ENCODE measurements at regions not wholly inside any gene's neighbourhood (a gene's known extent, or its start where the extent isn't known, plus 50 kb on each side); places are given as distances from the start of the nearest gene placed in this dataset.

GRCh38 chr18:28332071-28332470 lies 155.1 kb upstream of the CDH2 start:
- Histone ChIP-seq H3K4ac (replicated peaks; ENCODE audit: insufficient read length, low read depth, low read length) (no peak overlapping the region), H3K79me2 (ENCODE audit: control insufficient read depth in 1 of 2, insufficient read depth in 2 of 2, low read length in 2 of 2) (no peaks in the 10 kb centered on the region), H2BK12ac (ENCODE audit: low read depth, low read length) (no peak overlapping the region), H4K91ac (replicated peaks; ENCODE audit: insufficient read length, low read length) (no peak overlapping the region), H3K23ac (ENCODE audit: insufficient read length) (no peak overlapping the region), H4K8ac (ENCODE audit: extremely low read depth, insufficient read depth, low read length) (no peak overlapping the region), H3K4me3 (ENCODE audit: extremely low read depth in 1 of 4, insufficient read depth in 2 of 4, low read depth in 3 of 4, low read length in 4 of 4) (no peak overlapping the region), H4K5ac (ENCODE audit: insufficient read length, low read depth, low read length) (no peak overlapping the region), H2BK120ac (replicated peaks; ENCODE audit: low read depth, low read length) (no peak overlapping the region), H3K9me3 (ENCODE audit: insufficient read depth in 2 of 2, low read depth in 1 of 2, low read length in 1 of 2) (no peaks in the 10 kb centered on the region), H3K9ac (replicated peaks in 1 of 4; ENCODE audit: extremely low read depth in 1 of 4, low read depth in 3 of 4, low read length in 3 of 4) (no peak overlapping the region), H3K14ac (ENCODE audit: insufficient read length) (no peak overlapping the region), H3K18ac (ENCODE audit: extremely low read depth, low read length) (no peak overlapping the region), H2BK5ac (ENCODE audit: low read depth, low read length) (no peak overlapping the region), H2AFZ (ENCODE audit: low read length) (no peak overlapping the region), H3K4me1 (replicated peaks in 1 of 4; ENCODE audit: control insufficient read depth in 3 of 4, insufficient read depth in 4 of 4, low read length in 3 of 4) (no peaks in the 10 kb centered on the region), H3K27me3 (replicated peaks in 1 of 4; ENCODE audit: control insufficient read depth in 3 of 4, extremely low read depth in 1 of 4, insufficient read depth in 3 of 4, low read length in 3 of 4) (no peaks in the 10 kb centered on the region), H3K4me2 (ENCODE audit: insufficient read depth in 1 of 2, low read depth in 2 of 2, low read length in 2 of 2) (no peak overlapping the region), H2BK15ac (ENCODE audit: low read length) (no peak overlapping the region), H3K23me2 (ENCODE audit: low read depth, low read length) (no peaks in the 10 kb centered on the region), H3K27ac (ENCODE audit: low read depth, low read length) (no peak overlapping the region), H3K36me3 (ENCODE audit: control insufficient read depth in 2 of 4, insufficient read depth in 4 of 4, low read length in 3 of 4) (no peaks in the 10 kb centered on the region), H4K20me1 (replicated peaks in 1 of 2; ENCODE audit: control insufficient read depth in 1 of 2, insufficient read depth in 2 of 2, low read length in 2 of 2) (no peaks in the 10 kb centered on the region), H2BK20ac (ENCODE audit: low read length) (no peak overlapping the region), H3K79me1 (ENCODE audit: low read depth, low read length) (no peaks in the 10 kb centered on the region), H3K56ac (replicated peaks; ENCODE audit: insufficient read length, low read depth, low read length) (no peak overlapping the region), H2AK5ac (ENCODE audit: low read depth, low read length) (no peak overlapping the region)
- DNase-seq (ENCODE audit: low read depth in 1 of 2, low spot score in 2 of 2) (no peak), FAIRE-seq (no peak)
- TF ChIP-seq SP1 (IDR thresholded peaks at IDR 0.05; ENCODE audit: low read depth, low read length), result no peak
- TF ChIP-seq EZH2 (IDR thresholded peaks at IDR 0.05; ENCODE audit: low read depth, low read length, severe bottlenecking), result no peak
- TF ChIP-seq CBX8 (IDR thresholded peaks at IDR 0.05; ENCODE audit: borderline replicate concordance, low read depth, low read length), result no peak
- no peak for TF ChIP-seq EGR1 (IDR thresholded peaks at IDR 0.05; ENCODE audit: borderline replicate concordance, low read depth, low read length)
- CTCF ChIA-PET (ENCODE audit: partially characterized antibody), result no interaction called here
- 91% methylated on average over 3 of the region's 3 CpGs; no CpG with 5 or more reads in 1 of the 2 experiments for WGBS, 2 experiments (ENCODE audit: extremely low coverage in 1 of 2, insufficient coverage in 1 of 2, insufficient read length in 1 of 2, insufficient replicate concordance in 2 of 2, low coverage in 1 of 2, low lambda C conversion rate in 2 of 2, missing lambda C conversion rate in 1 of 2)
- POLR2A ChIA-PET (ENCODE audit: partially characterized antibody), result no interaction called here
